ENCODE measurements at regions not wholly inside any gene's neighbourhood (a gene's known extent, or its start where the extent isn't known, plus 50 kb on each side); places are given as distances from the start of the nearest gene placed in this dataset.

DNA sequence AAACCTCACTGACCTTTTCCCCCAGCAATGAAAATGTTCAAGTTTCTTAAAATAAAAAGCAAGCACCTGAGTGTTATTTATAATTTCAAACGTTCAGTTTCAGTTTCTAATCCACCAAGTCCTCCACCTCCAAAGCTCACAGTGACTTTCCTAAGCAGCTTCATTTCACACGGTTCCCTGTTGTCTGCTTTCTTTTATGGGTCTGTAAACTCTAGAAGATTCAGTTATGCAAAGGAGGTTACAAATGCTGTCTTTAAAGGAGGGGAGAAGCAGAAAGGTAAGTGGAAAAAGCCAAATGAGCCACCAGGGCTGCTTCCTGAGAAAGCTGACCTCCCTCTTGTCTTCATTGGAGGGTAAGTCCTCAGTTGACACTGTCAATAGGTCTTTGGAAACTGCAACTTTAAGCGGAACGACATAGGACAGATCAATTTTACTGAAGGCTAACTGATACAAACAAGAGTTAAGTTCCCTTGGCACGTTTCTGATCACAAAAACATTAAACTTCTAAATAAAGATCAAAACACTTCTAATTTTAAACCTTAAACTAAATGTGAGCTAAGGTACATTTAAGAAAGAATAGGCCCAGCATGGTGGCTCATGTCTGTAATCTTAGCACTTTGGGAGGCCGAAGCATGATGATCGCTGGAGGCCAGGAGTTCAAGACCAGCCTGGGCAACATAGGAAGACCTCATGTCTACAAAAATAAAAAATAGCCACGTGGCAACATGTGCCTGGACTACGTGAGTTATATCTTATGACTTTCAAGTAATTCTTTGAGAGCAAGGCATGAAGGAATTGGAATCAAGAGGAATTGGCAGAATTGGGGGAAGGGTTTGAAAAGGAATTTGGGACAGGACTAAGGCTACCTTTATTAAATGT is 151.9 kb upstream of the UBE2E1 start:
- no peak for DNase-seq
- peak; percentile 34 for ATAC-seq (ENCODE audit: low read depth)
- TF ChIP-seq, protein P1, sequence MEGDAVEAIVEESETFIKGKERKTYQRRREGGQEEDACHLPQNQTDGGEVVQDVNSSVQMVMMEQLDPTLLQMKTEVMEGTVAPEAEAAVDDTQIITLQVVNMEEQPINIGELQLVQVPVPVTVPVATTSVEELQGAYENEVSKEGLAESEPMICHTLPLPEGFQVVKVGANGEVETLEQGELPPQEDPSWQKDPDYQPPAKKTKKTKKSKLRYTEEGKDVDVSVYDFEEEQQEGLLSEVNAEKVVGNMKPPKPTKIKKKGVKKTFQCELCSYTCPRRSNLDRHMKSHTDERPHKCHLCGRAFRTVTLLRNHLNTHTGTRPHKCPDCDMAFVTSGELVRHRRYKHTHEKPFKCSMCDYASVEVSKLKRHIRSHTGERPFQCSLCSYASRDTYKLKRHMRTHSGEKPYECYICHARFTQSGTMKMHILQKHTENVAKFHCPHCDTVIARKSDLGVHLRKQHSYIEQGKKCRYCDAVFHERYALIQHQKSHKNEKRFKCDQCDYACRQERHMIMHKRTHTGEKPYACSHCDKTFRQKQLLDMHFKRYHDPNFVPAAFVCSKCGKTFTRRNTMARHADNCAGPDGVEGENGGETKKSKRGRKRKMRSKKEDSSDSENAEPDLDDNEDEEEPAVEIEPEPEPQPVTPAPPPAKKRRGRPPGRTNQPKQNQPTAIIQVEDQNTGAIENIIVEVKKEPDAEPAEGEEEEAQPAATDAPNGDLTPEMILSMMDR (IDR thresholded peaks at IDR 0.05): no peak
- no peaks in the 10 kb centered on the region for H3K27me3 Mint-ChIP-seq
- POLR2A ChIA-PET: no interaction called here
- H3K4me3 Mint-ChIP-seq: peak overlapping the region; percentile 58
- CTCF ChIA-PET: no interaction called here
- H3K9me3 Mint-ChIP-seq: peaks cover 4% of the 10 kb centered on the region
- intact Hi-C loops (cut with micrococcal nuclease): loop anchor here (10.0 kb wide), 1 partner anchor 449 kb away; the partner anchor contains the start of gene UBE2E2
- peak overlapping the region; percentile 80 for H3K27ac Mint-ChIP-seq
- H3K36me3 Mint-ChIP-seq (ENCODE audit: low read depth): no peaks in the 10 kb centered on the region
- H3K4me1 Mint-ChIP-seq: peaks cover 55% of the 10 kb centered on the region

DNA sequence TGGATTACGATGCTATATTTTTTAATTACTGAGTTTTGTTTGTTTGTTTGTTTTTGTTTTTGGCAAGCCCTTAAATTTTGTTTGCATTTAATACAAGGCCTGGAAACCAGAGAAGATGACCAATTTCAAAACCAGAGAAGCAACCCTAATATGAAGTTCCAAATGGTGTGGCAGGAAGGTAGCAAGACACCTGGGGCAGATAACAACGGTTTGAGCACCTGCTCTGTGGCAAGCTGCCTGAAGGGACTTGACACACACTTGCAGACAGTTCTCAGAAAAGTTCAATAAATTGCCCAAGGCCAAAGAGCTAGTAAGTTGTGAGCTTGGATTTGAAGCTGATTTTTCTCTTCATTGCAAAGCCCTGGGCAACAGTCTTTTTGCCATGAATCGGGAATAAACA is 151.2 kb upstream of the UBE2E1 start:
- intact Hi-C loops (cut with micrococcal nuclease): loop anchor here (10.0 kb wide), 1 partner anchor 450 kb away; the partner anchor contains the start of gene UBE2E2

DNA sequence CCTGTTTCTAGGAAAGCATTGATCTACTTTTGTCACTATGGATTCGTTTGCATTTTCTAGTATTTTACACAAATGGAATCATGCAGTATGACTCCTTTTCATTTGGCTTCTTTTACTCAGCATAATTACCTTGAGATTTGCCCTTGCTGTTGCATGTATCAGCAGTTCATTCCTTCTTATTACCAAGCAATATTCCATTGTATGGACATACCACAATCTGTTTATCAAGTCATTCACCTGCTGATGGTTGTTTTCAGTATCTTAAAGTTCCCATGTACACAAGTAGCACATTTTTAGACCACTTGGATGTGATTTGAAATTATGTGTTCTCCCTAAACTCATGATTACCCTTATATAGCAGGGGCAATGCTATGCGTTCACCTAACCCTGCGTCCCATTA is 150.0 kb upstream of the UBE2E1 start:
- Mint-ChIP-seq H3K4me1 (peaks cover 63% of the 10 kb centered on the region), H3K27ac (no peak overlapping the region), H3K27me3 (no peaks in the 10 kb centered on the region), H3K36me3 (ENCODE audit: low read depth) (no peaks in the 10 kb centered on the region), H3K9me3 (peaks cover 4% of the 10 kb centered on the region), H3K4me3 (no peak overlapping the region)
- CTCF ChIA-PET: no interaction called here
- TF ChIP-seq, protein P1 (IDR thresholded peaks at IDR 0.05): no peak
- no peak for DNase-seq
- POLR2A ChIA-PET: no interaction called here
- ATAC-seq (ENCODE audit: low read depth): no peak
- intact Hi-C loops (cut with micrococcal nuclease): loop anchor here (10.0 kb wide), 1 partner anchor 451 kb away; the partner anchor contains the start of gene UBE2E2

More for the DNA sequence above, 151.2 kb upstream of the UBE2E1 start:
- H3K27me3 Mint-ChIP-seq: no peaks in the 10 kb centered on the region
- TF ChIP-seq, protein P1 (IDR thresholded peaks at IDR 0.05): no peak
- POLR2A ChIA-PET: interaction anchor here (0.6 kb wide), 1 partner anchor 192 kb away, joined by 5 read pairs; no protein-coding TSS in a partner anchor
- no peak for DNase-seq
- no peaks in the 10 kb centered on the region for H3K36me3 Mint-ChIP-seq (ENCODE audit: low read depth)
- CTCF ChIA-PET: no interaction called here
- peaks cover 62% of the 10 kb centered on the region for H3K4me1 Mint-ChIP-seq
- peaks cover 4% of the 10 kb centered on the region for H3K9me3 Mint-ChIP-seq
- ATAC-seq (ENCODE audit: low read depth): no peak
- H3K27ac Mint-ChIP-seq: peak overlapping the region; percentile 80
- no peak overlapping the region for H3K4me3 Mint-ChIP-seq

DNA sequence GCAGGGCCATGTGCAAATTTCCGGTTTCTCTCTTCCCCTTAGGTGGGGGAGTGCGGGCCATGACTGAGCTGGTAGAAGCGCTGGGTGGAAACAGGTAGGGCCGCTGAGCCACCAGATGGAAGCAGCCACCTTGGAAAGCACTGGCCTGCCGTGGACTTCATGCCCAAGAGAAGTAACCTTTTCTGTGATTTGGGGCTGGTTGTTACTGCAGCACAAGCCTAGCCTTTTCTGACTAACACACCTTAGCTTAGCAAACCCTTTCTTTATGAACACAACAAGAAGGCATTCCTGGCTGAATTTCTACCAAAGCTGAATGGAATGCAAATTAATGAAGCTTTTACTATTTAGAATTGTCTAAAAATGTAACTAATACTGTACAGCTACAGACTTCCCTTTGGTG is 149.6 kb upstream of the UBE2E1 start:
- Mint-ChIP-seq H3K9me3 (peaks cover 4% of the 10 kb centered on the region), H3K27me3 (no peaks in the 10 kb centered on the region), H3K27ac (no peak overlapping the region), H3K36me3 (ENCODE audit: low read depth) (no peaks in the 10 kb centered on the region), H3K4me3 (no peak overlapping the region), H3K4me1 (peaks cover 66% of the 10 kb centered on the region)
- intact Hi-C loops (cut with micrococcal nuclease): loop anchor here (10.0 kb wide), 1 partner anchor 451 kb away; the partner anchor contains the start of gene UBE2E2
- DNase-seq (no peak), ATAC-seq (ENCODE audit: low read depth) (no peak)
- ChIA-PET POLR2A (no interaction called here), CTCF (no interaction called here)
- TF ChIP-seq, protein P1 (IDR thresholded peaks at IDR 0.05): no peak

- Mint-ChIP-seq H3K4me3 (no peak overlapping the region), H3K27ac (no peak overlapping the region), H3K9me3 (peaks cover 4% of the 10 kb centered on the region), H3K36me3 (ENCODE audit: low read depth) (no peaks in the 10 kb centered on the region), H3K27me3 (no peaks in the 10 kb centered on the region), H3K4me1 (peaks cover 72% of the 10 kb centered on the region)
- DNase-seq (no peak), ATAC-seq (ENCODE audit: low read depth) (no peak)
- intact Hi-C loops (cut with micrococcal nuclease): loop anchor here (10.0 kb wide), 1 partner anchor 452 kb away; the partner anchor contains the start of gene UBE2E2
- TF ChIP-seq, protein P1 (IDR thresholded peaks at IDR 0.05): no peak
- ChIA-PET CTCF (no interaction called here), POLR2A (no interaction called here)
Measured at GRCh38 chr3:23656821-23657220, 148.9 kb upstream of the UBE2E1 start.
